Calu3 (cell line): ENCODE measurements at regions not wholly inside any gene's neighbourhood (a gene's known extent, or its start where the extent isn't known, plus 50 kb on each side); places are given as distances from the start of the nearest gene placed in this dataset.

Source experiments
- BruUV-seq: library from RNA; stranded (reverse); fragments of 400-500 nt; replicated peaks from 2 replicates; lab custom pipeline; 2021; lab: Mats Ljungman, UMichigan
- CTCF ChIA-PET: fragments of 300-600 bp; sonication (Branson Sonifier 250); formaldehyde crosslinking; loops from one replicate; lab custom pipeline; 2022; ENCODE audit warnings: antibody characterized with exemption; lab: Charles Lee
- DNase-seq: peaks from one replicate; pipeline ENCODE4 v3.0.0; 2022
- H3K27ac Mint-ChIP-seq: one replicate; pipeline ENCODE4 v1.8.0; 2022; ENCODE audit warnings: mixed read lengths; ENCODE audit not compliant: unreplicated experiment
- H3K27me3 Mint-ChIP-seq: one replicate; pipeline ENCODE4 v1.8.0; 2022; ENCODE audit warnings: mixed read lengths; ENCODE audit not compliant: unreplicated experiment
- H3K36me3 Mint-ChIP-seq: one replicate; pipeline ENCODE4 v1.8.0; 2022; ENCODE audit warnings: mild to moderate bottlenecking, moderate library complexity, mixed read lengths; ENCODE audit not compliant: insufficient read depth, unreplicated experiment
- H3K4me1 Mint-ChIP-seq: one replicate; pipeline ENCODE4 v1.8.0; 2022; ENCODE audit warnings: mild to moderate bottlenecking, low read depth, mixed read lengths; ENCODE audit not compliant: unreplicated experiment
- H3K4me3 Mint-ChIP-seq: one replicate; pipeline ENCODE4 v1.8.0; 2022; ENCODE audit warnings: mild to moderate bottlenecking, low read depth, moderate library complexity, mixed read lengths; ENCODE audit not compliant: unreplicated experiment
- H3K9me3 Mint-ChIP-seq: one replicate; pipeline ENCODE4 v1.8.0; 2022; ENCODE audit warnings: low read depth, mixed read lengths; ENCODE audit not compliant: unreplicated experiment
- CTCF ChIP-seq: fragments of 200-600 bp; IDR thresholded peaks from one replicate; pipeline ENCODE4 v1.8.0; 2022; ENCODE audit warnings: antibody characterized with exemption; ENCODE audit not compliant: unreplicated experiment
- intact Hi-C: fragments of 100-400 bp; cut with micrococcal nuclease; formaldehyde crosslinking; loops from one replicate; pipeline ENCODE4 v1.10.0; 2022; ENCODE audit not compliant: unreplicated experiment

- Mint-ChIP-seq H3K4me1 (no peaks in the 10 kb centered on the region), H3K4me3 (no peak overlapping the region), H3K27me3 (no peaks in the 10 kb centered on the region), H3K36me3 (peaks cover 5% of the 10 kb centered on the region), H3K9me3 (peaks cover 11% of the 10 kb centered on the region), H3K27ac (no peak overlapping the region)
- BruUV-seq = no TSS peak
- DNase-seq = no peak
- intact Hi-C loops = no loop called here
- CTCF ChIA-PET = no interaction called here
- no peak for TF ChIP-seq CTCF
Observed at GRCh38 chr22:48741540-48741939, 1086.1 kb downstream of the BRD1 start.

GRCh38 chr22:48740731-48741405 lies 1086.8 kb downstream of the BRD1 start:
- no peaks in the 10 kb centered on the region for H3K4me1 Mint-ChIP-seq
- no peak for DNase-seq
- CTCF ChIA-PET = no interaction called here
- H3K27me3 Mint-ChIP-seq = no peaks in the 10 kb centered on the region
- intact Hi-C loops = no loop called here
- TF ChIP-seq CTCF = no peak
- peaks cover 5% of the 10 kb centered on the region for H3K36me3 Mint-ChIP-seq
- no TSS peak for BruUV-seq
- no peak overlapping the region for H3K4me3 Mint-ChIP-seq
- H3K27ac Mint-ChIP-seq = no peak overlapping the region
- peaks cover 11% of the 10 kb centered on the region for H3K9me3 Mint-ChIP-seq

GRCh38 chr22:48740086-48740730 lies 1087.5 kb downstream of the BRD1 start:
- Mint-ChIP-seq H3K4me3 (no peak overlapping the region), H3K36me3 (peaks cover 5% of the 10 kb centered on the region), H3K27ac (no peak overlapping the region), H3K4me1 (no peaks in the 10 kb centered on the region), H3K27me3 (no peaks in the 10 kb centered on the region), H3K9me3 (peaks cover 11% of the 10 kb centered on the region)
- no peak for DNase-seq
- TF ChIP-seq CTCF = no peak
- intact Hi-C loops = no loop called here
- CTCF ChIA-PET = no interaction called here
- BruUV-seq = no TSS peak

- no TSS peak for BruUV-seq
- no peak for TF ChIP-seq CTCF
- H3K27ac Mint-ChIP-seq = no peak overlapping the region
Observed at GRCh38 chr22:48739348-48740085, 1088.2 kb downstream of the BRD1 start.

More at GRCh38 chr22:48739348-48740085, 1088.2 kb downstream of the BRD1 start:
- DNase-seq = no peak
- intact Hi-C loops = no loop called here
- CTCF ChIA-PET = no interaction called here
- Mint-ChIP-seq H3K36me3 (peaks cover 5% of the 10 kb centered on the region), H3K9me3 (peaks cover 11% of the 10 kb centered on the region), H3K4me3 (no peak overlapping the region), H3K27me3 (no peaks in the 10 kb centered on the region), H3K4me1 (no peaks in the 10 kb centered on the region)
